GM23338 (cell line): ENCODE measurements at regions not wholly inside any gene's neighbourhood (a gene's known extent, or its start where the extent isn't known, plus 50 kb on each side); places are given as distances from the start of the nearest gene placed in this dataset.

Experiments used
- CREB1 ChIP-seq: fragments of 250-450 bp; sonication (Bioruptor Pico); IDR thresholded peaks from 2 replicates; pipeline ENCODE4 v1.5.0; 2020; ENCODE audit warnings: low read depth, mild to moderate bottlenecking, moderate library complexity
- ETS1 ChIP-seq: IDR thresholded peaks from 2 replicates; pipeline ENCODE4 v1.6.1; 2016; ENCODE audit warnings: antibody characterized with exemption
- EZH2 ChIP-seq: fragments of 200-600 bp; sonication (generic); IDR thresholded peaks from one replicate; pipeline ENCODE4 v1.8.0; 2017; ENCODE audit warnings: antibody characterized with exemption, mild to moderate bottlenecking, low read depth; ENCODE audit not compliant: unreplicated experiment
- EZH2phosphoT487 ChIP-seq: fragments of 200-600 bp; sonication (generic); IDR thresholded peaks from one replicate; pipeline ENCODE4 v1.8.1; 2018; ENCODE audit warnings: antibody characterized with exemption; ENCODE audit not compliant: unreplicated experiment
- JUNB ChIP-seq: IDR thresholded peaks from one replicate; pipeline ENCODE4 v1.6.1; 2016; ENCODE audit warnings: antibody characterized with exemption; ENCODE audit not compliant: unreplicated experiment
- NANOG ChIP-seq: IDR thresholded peaks from 2 replicates; pipeline ENCODE4 v1.6.1; 2016; ENCODE audit warnings: antibody characterized with exemption, borderline replicate concordance
- POLR2AphosphoS5 ChIP-seq: IDR thresholded peaks from 2 replicates; pipeline ENCODE4 v1.6.1; 2016; ENCODE audit warnings: antibody characterized with exemption, low read depth
- REST ChIP-seq: IDR thresholded peaks from one replicate; pipeline ENCODE4 v1.6.1; 2018; ENCODE audit warnings: antibody characterized with exemption; ENCODE audit not compliant: unreplicated experiment
- STAT1 ChIP-seq: IDR thresholded peaks from one replicate; pipeline ENCODE4 v1.6.1; 2016; ENCODE audit warnings: antibody characterized with exemption; ENCODE audit not compliant: unreplicated experiment
- ZNF114 ChIP-seq: fragments of 250-450 bp; sonication (Bioruptor Pico); IDR thresholded peaks from 2 replicates; pipeline ENCODE4 v1.5.0; 2020; ENCODE audit warnings: mild to moderate bottlenecking, moderate library complexity
- ZNF331 ChIP-seq: fragments of 250-450 bp; sonication (Bioruptor Pico); IDR thresholded peaks from 2 replicates; pipeline ENCODE4 v1.5.0; 2020; ENCODE audit warnings: low read depth, mild to moderate bottlenecking, moderate library complexity
- TF ChIP-seq, protein P1 (sequence below), 2 experiments: fragments of 200-600 bp in 1 of 2; sonication (generic) in 1 of 2; conservative IDR thresholded peaks; 2 replicates each; pipeline versions ENCODE4 v1.5.1 to v1.6.1; 2016 to 2017; ENCODE audit warnings: antibody characterized with exemption in 2 of 2, low read depth in 2 of 2, mild to moderate bottlenecking in 2 of 2, moderate library complexity in 1 of 2
- TF ChIP-seq, protein P2 (sequence below): fragments of 250-450 bp; sonication (Bioruptor Pico); IDR thresholded peaks from 2 replicates; pipeline ENCODE4 v1.5.0; 2020; ENCODE audit warnings: mild to moderate bottlenecking, moderate library complexity

DNA sequence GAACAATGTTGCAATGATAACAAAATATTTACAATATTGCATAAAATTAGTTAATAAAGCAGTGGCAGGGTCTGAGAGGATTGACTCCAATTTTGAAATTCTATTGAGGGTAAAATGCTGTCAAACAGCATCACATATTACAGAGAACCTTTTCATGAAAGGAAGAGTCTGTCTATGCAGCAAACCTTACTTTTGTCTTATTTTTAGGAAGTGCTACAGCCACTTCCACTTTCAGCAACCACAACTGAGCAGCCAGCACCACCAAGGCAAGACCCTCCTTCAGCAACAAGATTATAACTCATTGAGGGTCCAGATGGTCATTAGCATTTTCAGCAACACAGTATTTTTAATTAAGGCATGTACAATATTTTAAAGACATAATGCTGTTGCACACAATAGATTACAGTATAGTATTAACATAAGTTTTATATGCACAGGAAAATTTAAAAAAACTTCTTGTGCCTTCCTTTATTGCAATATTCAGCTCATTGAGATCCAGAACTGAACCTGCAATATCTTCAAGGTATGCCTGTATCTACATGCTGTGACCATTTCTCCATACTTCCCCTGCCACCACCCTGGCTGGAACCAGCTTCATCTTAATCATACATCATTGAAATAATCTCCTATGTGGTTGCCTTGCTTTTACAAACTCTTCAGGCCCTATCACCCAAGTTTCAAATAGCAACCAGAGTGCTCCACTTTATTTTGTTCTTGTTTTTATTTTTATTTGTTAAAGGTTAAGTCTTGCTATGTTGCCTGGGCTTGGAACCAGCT, 711.2 kb downstream of the KCNA4 start:
- TF ChIP-seq, protein P1, sequence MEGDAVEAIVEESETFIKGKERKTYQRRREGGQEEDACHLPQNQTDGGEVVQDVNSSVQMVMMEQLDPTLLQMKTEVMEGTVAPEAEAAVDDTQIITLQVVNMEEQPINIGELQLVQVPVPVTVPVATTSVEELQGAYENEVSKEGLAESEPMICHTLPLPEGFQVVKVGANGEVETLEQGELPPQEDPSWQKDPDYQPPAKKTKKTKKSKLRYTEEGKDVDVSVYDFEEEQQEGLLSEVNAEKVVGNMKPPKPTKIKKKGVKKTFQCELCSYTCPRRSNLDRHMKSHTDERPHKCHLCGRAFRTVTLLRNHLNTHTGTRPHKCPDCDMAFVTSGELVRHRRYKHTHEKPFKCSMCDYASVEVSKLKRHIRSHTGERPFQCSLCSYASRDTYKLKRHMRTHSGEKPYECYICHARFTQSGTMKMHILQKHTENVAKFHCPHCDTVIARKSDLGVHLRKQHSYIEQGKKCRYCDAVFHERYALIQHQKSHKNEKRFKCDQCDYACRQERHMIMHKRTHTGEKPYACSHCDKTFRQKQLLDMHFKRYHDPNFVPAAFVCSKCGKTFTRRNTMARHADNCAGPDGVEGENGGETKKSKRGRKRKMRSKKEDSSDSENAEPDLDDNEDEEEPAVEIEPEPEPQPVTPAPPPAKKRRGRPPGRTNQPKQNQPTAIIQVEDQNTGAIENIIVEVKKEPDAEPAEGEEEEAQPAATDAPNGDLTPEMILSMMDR (conservative IDR thresholded peaks at IDR 0.05; ENCODE audit: low read depth in 2 of 2) = no peak
- TF ChIP-seq EZH2 (no peak), JUNB (no peak), EZH2phosphoT487 (no peak), POLR2AphosphoS5 (no peak), REST (no peak), CREB1 (CRISPR knock-in tag) (no peak), ZNF114 (CRISPR knock-in tag) (no peak), ETS1 (no peak), ZNF331 (CRISPR knock-in tag) (no peak), STAT1 (no peak), NANOG (no peak)
- TF ChIP-seq, protein P2, sequence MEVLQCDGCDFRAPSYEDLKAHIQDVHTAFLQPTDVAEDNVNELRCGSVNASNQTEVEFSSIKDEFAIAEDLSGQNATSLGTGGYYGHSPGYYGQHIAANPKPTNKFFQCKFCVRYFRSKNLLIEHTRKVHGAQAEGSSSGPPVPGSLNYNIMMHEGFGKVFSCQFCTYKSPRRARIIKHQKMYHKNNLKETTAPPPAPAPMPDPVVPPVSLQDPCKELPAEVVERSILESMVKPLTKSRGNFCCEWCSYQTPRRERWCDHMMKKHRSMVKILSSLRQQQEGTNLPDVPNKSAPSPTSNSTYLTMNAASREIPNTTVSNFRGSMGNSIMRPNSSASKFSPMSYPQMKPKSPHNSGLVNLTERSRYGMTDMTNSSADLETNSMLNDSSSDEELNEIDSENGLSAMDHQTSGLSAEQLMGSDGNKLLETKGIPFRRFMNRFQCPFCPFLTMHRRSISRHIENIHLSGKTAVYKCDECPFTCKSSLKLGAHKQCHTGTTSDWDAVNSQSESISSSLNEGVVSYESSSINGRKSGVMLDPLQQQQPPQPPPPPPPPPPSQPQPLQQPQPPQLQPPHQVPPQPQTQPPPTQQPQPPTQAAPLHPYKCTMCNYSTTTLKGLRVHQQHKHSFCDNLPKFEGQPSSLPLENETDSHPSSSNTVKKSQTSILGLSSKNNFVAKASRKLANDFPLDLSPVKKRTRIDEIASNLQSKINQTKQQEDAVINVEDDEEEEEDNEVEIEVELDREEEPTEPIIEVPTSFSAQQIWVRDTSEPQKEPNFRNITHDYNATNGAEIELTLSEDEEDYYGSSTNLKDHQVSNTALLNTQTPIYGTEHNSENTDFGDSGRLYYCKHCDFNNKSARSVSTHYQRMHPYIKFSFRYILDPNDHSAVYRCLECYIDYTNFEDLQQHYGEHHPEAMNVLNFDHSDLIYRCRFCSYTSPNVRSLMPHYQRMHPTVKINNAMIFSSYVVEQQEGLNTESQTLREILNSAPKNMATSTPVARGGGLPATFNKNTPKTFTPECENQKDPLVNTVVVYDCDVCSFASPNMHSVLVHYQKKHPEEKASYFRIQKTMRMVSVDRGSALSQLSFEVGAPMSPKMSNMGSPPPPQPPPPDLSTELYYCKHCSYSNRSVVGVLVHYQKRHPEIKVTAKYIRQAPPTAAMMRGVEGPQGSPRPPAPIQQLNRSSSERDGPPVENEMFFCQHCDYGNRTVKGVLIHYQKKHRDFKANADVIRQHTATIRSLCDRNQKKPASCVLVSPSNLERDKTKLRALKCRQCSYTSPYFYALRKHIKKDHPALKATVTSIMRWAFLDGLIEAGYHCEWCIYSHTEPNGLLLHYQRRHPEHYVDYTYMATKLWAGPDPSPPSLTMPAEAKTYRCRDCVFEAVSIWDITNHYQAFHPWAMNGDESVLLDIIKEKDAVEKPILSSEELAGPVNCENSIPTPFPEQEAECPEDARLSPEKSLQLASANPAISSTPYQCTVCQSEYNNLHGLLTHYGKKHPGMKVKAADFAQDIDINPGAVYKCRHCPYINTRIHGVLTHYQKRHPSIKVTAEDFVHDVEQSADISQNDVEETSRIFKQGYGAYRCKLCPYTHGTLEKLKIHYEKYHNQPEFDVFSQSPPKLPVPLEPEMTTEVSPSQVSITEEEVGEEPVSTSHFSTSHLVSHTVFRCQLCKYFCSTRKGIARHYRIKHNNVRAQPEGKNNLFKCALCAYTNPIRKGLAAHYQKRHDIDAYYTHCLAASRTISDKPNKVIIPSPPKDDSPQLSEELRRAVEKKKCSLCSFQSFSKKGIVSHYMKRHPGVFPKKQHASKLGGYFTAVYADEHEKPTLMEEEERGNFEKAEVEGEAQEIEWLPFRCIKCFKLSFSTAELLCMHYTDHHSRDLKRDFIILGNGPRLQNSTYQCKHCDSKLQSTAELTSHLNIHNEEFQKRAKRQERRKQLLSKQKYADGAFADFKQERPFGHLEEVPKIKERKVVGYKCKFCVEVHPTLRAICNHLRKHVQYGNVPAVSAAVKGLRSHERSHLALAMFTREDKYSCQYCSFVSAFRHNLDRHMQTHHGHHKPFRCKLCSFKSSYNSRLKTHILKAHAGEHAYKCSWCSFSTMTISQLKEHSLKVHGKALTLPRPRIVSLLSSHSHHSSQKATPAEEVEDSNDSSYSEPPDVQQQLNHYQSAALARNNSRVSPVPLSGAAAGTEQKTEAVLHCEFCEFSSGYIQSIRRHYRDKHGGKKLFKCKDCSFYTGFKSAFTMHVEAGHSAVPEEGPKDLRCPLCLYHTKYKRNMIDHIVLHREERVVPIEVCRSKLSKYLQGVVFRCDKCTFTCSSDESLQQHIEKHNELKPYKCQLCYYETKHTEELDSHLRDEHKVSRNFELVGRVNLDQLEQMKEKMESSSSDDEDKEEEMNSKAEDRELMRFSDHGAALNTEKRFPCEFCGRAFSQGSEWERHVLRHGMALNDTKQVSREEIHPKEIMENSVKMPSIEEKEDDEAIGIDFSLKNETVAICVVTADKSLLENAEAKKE (CRISPR knock-in tag) = no peak
